K562 (cell line): ENCODE measurements at regions not wholly inside any gene's neighbourhood (a gene's known extent, or its start where the extent isn't known, plus 50 kb on each side); places are given as distances from the start of the nearest gene placed in this dataset.

ENCODE experiments used
- ATAC-seq: fragments of 200-7000 bp; cut with Tn5 transposase; 3 replicates; pipeline ENCODE4 v1.9.1; 2020; ENCODE audit warnings: moderate library complexity
- BruUV-seq: library from RNA; stranded (reverse); fragments of 400-500 nt; replicated peaks from 2 replicates; lab custom pipeline; 2021; lab: Mats Ljungman, UMichigan
- CTCF ChIA-PET: fragments of 300-600 bp; formaldehyde crosslinking; extraction: SDS; loops from one replicate; lab custom pipeline; 2021; ENCODE audit warnings: low intra/inter-chr PET ratio; lab: Yijun Ruan, JAX
- POLR2A ChIA-PET: fragments of 300-600, 350-650 bp; sonication (Branson Sonifier 250); formaldehyde crosslinking; extraction: SDS; loops from one replicate; lab custom pipeline; 2021; ENCODE audit warnings: antibody characterized with exemption, inconsistent platforms; lab: Yijun Ruan, JAX
- DNase-seq, 4 experiments: peaks; one replicate each; pipeline versions ENCODE4 v3.0.0 to v3.0.0-alpha.2; 2011 to 2018; ENCODE audit warnings: low spot score in 3 of 4, mixed read lengths in 3 of 4; ENCODE audit errors: extremely low read depth in 1 of 4
- FAIRE-seq: peaks from 2 replicates; lab custom pipeline; 2011; peaks lifted over from hg19 to GRCh38; lab: Jason Lieb, UNC
- H2AFZ ChIP-seq: 2 replicates; pipeline ENCODE4 v1.6.0; 2011; ENCODE audit warnings: low read depth, low read length, control low read depth, inconsistent platforms
- H3K27ac ChIP-seq: fragments of 200-600 bp; 3 replicates; pipeline ENCODE4 v1.8.0; 2011; ENCODE audit warnings: low read depth, mild to moderate bottlenecking, control low read depth, inconsistent platforms, low read length, moderate library complexity, mixed read lengths; ENCODE audit errors: extremely low read depth
- H3K27me3 ChIP-seq, 2 experiments: fragments of 300-600 bp in 1 of 2; 2 replicates in 1 of 2; 3 replicates in 1 of 2; pipeline versions ENCODE4 v1.6.0 to v1.8.0; 2011; ENCODE audit warnings: inconsistent platforms in 2 of 2, low read length in 2 of 2, mild to moderate bottlenecking in 1 of 2, mixed read lengths in 1 of 2, moderate library complexity in 1 of 2; ENCODE audit not compliant: control insufficient read depth in 2 of 2, insufficient read depth in 2 of 2
- H3K36me3 ChIP-seq: fragments of 300-600 bp; 3 replicates; pipeline ENCODE4 v1.8.0; 2011; ENCODE audit warnings: mild to moderate bottlenecking, low read length, inconsistent platforms; ENCODE audit not compliant: control insufficient read depth, insufficient read depth
- H3K4me1 ChIP-seq, 2 experiments: fragments of 200-600 bp in 1 of 2; replicated peaks in 1 of 2; 2 replicates in 1 of 2; 3 replicates in 1 of 2; pipeline versions ENCODE4 v1.5.1 to v1.8.0; 2011; ENCODE audit warnings: inconsistent platforms in 2 of 2, low read length in 2 of 2, mild to moderate bottlenecking in 1 of 2, mixed read lengths in 1 of 2, moderate library complexity in 1 of 2; ENCODE audit not compliant: control insufficient read depth in 2 of 2, insufficient read depth in 2 of 2
- H3K4me2 ChIP-seq: 2 replicates; pipeline ENCODE4 v1.6.1; 2011; ENCODE audit warnings: low read length, control low read depth, inconsistent platforms, mixed read lengths; ENCODE audit not compliant: insufficient read depth
- H3K4me3 ChIP-seq: fragments of 200-600 bp; sonication (generic), shearing (Covaris generic); 2 replicates; pipeline ENCODE4 v1.5.1; 2016; ENCODE audit warnings: control low read depth, inconsistent platforms
- H3K79me2 ChIP-seq: fragments of 200-600 bp; 3 replicates; pipeline ENCODE4 v1.8.0; 2011; ENCODE audit warnings: low read length, inconsistent platforms; ENCODE audit not compliant: control insufficient read depth, insufficient read depth
- H3K9ac ChIP-seq, 2 experiments: 2 replicates each; pipeline versions ENCODE4 v1.6.0 to v1.6.1; 2011; ENCODE audit warnings: low read depth in 2 of 2, low read length in 2 of 2, control low read depth in 1 of 2, inconsistent platforms in 1 of 2, mild to moderate bottlenecking in 1 of 2, mixed read lengths in 1 of 2; ENCODE audit not compliant: insufficient read depth in 1 of 2
- H3K9me1 ChIP-seq: one replicate; pipeline ENCODE4 v1.6.0; 2011; ENCODE audit warnings: inconsistent platforms, mild to moderate bottlenecking, low read length, moderate library complexity; ENCODE audit not compliant: control insufficient read depth, insufficient read depth
- H3K9me3 ChIP-seq: replicated peaks from 2 replicates; pipeline ENCODE4 v1.5.1; 2011; ENCODE audit warnings: low read depth, low read length, inconsistent platforms; ENCODE audit not compliant: control insufficient read depth, insufficient read depth
- H4K20me1 ChIP-seq: replicated peaks from 2 replicates; pipeline ENCODE4 v1.6.1; 2011; ENCODE audit warnings: low read length, inconsistent platforms, mixed read lengths; ENCODE audit not compliant: control insufficient read depth, insufficient read depth
- E2F3 ChIP-seq: fragments of 250-450 bp; sonication (Bioruptor Pico); IDR thresholded peaks from 2 replicates; pipeline ENCODE4 v1.4.0; 2020; ENCODE audit warnings: mild to moderate bottlenecking
- ETS1 ChIP-seq: conservative IDR thresholded peaks from 2 replicates; pipeline ENCODE4 v1.6.1; 2011; ENCODE audit warnings: low read depth, mild to moderate bottlenecking, low read length; ENCODE audit not compliant: control insufficient read depth
- GABPB2 ChIP-seq: fragments of 250-450 bp; sonication (Bioruptor Pico); conservative IDR thresholded peaks from 2 replicates; pipeline ENCODE4 v1.5.1; 2021; ENCODE audit warnings: mild to moderate bottlenecking
- HNRNPH1 ChIP-seq: fragments of 200-400 bp; formaldehyde crosslinking; optimal IDR thresholded peaks from 2 replicates; pipeline ENCODE3; 2017; ENCODE audit warnings: low read depth, mild to moderate bottlenecking, low read length, moderate library complexity
- KLF6 ChIP-seq: fragments of 250-450 bp; sonication (Bioruptor Pico); IDR thresholded peaks from 2 replicates; pipeline ENCODE4 v1.4.0; 2020; ENCODE audit warnings: mild to moderate bottlenecking, moderate library complexity, borderline replicate concordance
- MTA1 ChIP-seq: fragments of 450-650 bp; IDR thresholded peaks from 2 replicates; pipeline ENCODE4 v1.6.1; 2017; ENCODE audit warnings: borderline replicate concordance
- NFATC3 ChIP-seq: fragments of 450-650 bp; IDR thresholded peaks from 2 replicates; pipeline ENCODE4 v1.6.1; 2017; ENCODE audit warnings: mild to moderate bottlenecking
- RREB1 ChIP-seq: fragments of 250-450 bp; sonication (Bioruptor Pico); IDR thresholded peaks from 2 replicates; pipeline ENCODE4 v1.4.0; 2020
- SMC3 ChIP-seq: conservative IDR thresholded peaks from 2 replicates; pipeline ENCODE4 v1.6.1; 2011; ENCODE audit warnings: low read depth, low read length, improper control_type of control experiment; ENCODE audit not compliant: insufficient read depth
- SRSF1 ChIP-seq: fragments of 200-400 bp; formaldehyde crosslinking; IDR thresholded peaks from 2 replicates; pipeline ENCODE4 v1.6.1; 2017; ENCODE audit warnings: mild to moderate bottlenecking, low read depth, low read length, moderate library complexity
- TGIF2 ChIP-seq: sonication (generic); formaldehyde crosslinking; IDR thresholded peaks from 2 replicates; pipeline ENCODE4 v1.8.1; 2022; ENCODE audit warnings: mild to moderate bottlenecking, missing genetic modification reagents, moderate library complexity
- U2AF1 ChIP-seq: fragments of 200-400 bp; formaldehyde crosslinking; optimal IDR thresholded peaks from 2 replicates; pipeline ENCODE3; 2017; ENCODE audit warnings: mild to moderate bottlenecking, low read depth, low read length, moderate library complexity
- WHSC1 ChIP-seq: IDR thresholded peaks from one replicate; pipeline ENCODE4 v1.6.1; 2012; ENCODE audit warnings: low read length, control low read depth, inconsistent platforms
- ZFP1 ChIP-seq: fragments of 450-650 bp; formaldehyde crosslinking; IDR thresholded peaks from 2 replicates; pipeline ENCODE4 v1.4.0; 2020; ENCODE audit warnings: mild to moderate bottlenecking, mixed read lengths
- ZFP30 ChIP-seq: fragments of 250-450 bp; sonication (Bioruptor Pico); IDR thresholded peaks from 2 replicates; pipeline ENCODE4 v1.8.0; 2022; ENCODE audit warnings: moderate library complexity, mild to moderate bottlenecking, inconsistent platforms, borderline replicate concordance
- ZNF12 ChIP-seq: sonication (generic); formaldehyde crosslinking; IDR thresholded peaks from 2 replicates; pipeline ENCODE4 v1.4.0; 2020; ENCODE audit warnings: mild to moderate bottlenecking, missing genetic modification reagents
- ZNF282 ChIP-seq: sonication (generic); formaldehyde crosslinking; IDR thresholded peaks from 2 replicates; pipeline ENCODE4 v1.8.1; 2023; ENCODE audit warnings: missing genetic modification reagents
- ZNF695 ChIP-seq: fragments of 450-650 bp; formaldehyde crosslinking; IDR thresholded peaks from 2 replicates; pipeline ENCODE4 v1.4.0; 2020; ENCODE audit warnings: mild to moderate bottlenecking, moderate library complexity
- ZNF707 ChIP-seq: fragments of 250-450 bp; sonication (Bioruptor Pico); conservative IDR thresholded peaks from 2 replicates; pipeline ENCODE4 v1.8.0; 2022; ENCODE audit warnings: inconsistent platforms, mild to moderate bottlenecking, moderate library complexity
- WGBS: fragments of 100-300 bp; shearing (Covaris generic); methylation state at CpG from one replicate; pipeline ENCODE4 v1.1.6; 2016; ENCODE audit warnings: low coverage, mixed read lengths; ENCODE audit not compliant: insufficient coverage; ENCODE audit errors: missing lambda C conversion rate; 5-methylcytosine and 5-hydroxymethylcytosine counted together
- in situ Hi-C: fragments of 300-500 bp; cut with MboI; formaldehyde crosslinking; loops from 4 replicates; pipeline ENCODE4 v1.15.0; 2018; ENCODE audit warnings: inconsistent platforms, mixed read lengths
- intact Hi-C: fragments of 100-400 bp; cut with micrococcal nuclease; formaldehyde crosslinking; loops from 2 replicates; pipeline ENCODE4 v1.14.2; 2022

- H3K9me1 ChIP-seq, result no peaks in the 10 kb centered on the region
- FAIRE-seq (no peak), ATAC-seq (no peak), DNase-seq (no peak)
- H3K9me3 ChIP-seq, result no peaks in the 10 kb centered on the region
- no peak overlapping the region for H2AFZ ChIP-seq
- no peak overlapping the region for H3K27ac ChIP-seq
- ChIA-PET CTCF (no interaction called here), POLR2A (no interaction called here)
- no peak overlapping the region for H3K4me3 ChIP-seq
- H3K9ac ChIP-seq, result no peak overlapping the region
- intact Hi-C loops, result no loop called here
- no peaks in the 10 kb centered on the region for H4K20me1 ChIP-seq
- TF ChIP-seq ZNF695 (no peak), HNRNPH1 (no peak), ZNF12 (CRISPR knock-in tag) (no peak), ZNF707 (CRISPR knock-in tag) (no peak), ETS1 (no peak), ZFP30 (no peak), ZFP1 (no peak), KLF6 (CRISPR knock-in tag) (no peak), TGIF2 (CRISPR knock-in tag) (no peak), NFATC3 (no peak), RREB1 (no peak), E2F3 (no peak), MTA1 (no peak), GABPB2 (no peak), SMC3 (no peak), U2AF1 (no peak), WHSC1 (no peak), SRSF1 (no peak), ZNF282 (no peak)
- no peaks in the 10 kb centered on the region for H3K79me2 ChIP-seq
- WGBS, result 6% methylated on average over 1 of the region's 1 CpG
- no peaks in the 10 kb centered on the region for H3K4me1 ChIP-seq
- BruUV-seq, result no TSS peak
- no peaks in the 10 kb centered on the region for H3K27me3 ChIP-seq
- H3K36me3 ChIP-seq, result no peaks in the 10 kb centered on the region
- in situ Hi-C loops, result no loop called here
- H3K4me2 ChIP-seq, result no peak overlapping the region
Measured at GRCh38 chr4:32778025-32778424, 2057.9 kb downstream of the PCDH7 start.
